Uterus (tissue), 3 donors: ENCODE measurements at regions not wholly inside any gene's neighbourhood (a gene's known extent, or its start where the extent isn't known, plus 50 kb on each side); places are given as distances from the start of the nearest gene placed in this dataset.

ENCODE experiments used
- DNase-seq, 2 donors: peaks; one replicate each; pipeline ENCODE4 v3.0.0-alpha.2; 2019 to 2020
- H3K27ac ChIP-seq, 2 donors: fragments of 200-600 bp; sonication (generic); 1 replicate in 1 of 2; 2 replicates in 1 of 2; pipeline ENCODE4 v1.5.1; 2016 to 2018
- H3K27me3 ChIP-seq, 2 donors: fragments of 200-600 bp; sonication (generic); one replicate each; pipeline ENCODE4 v1.5.1; 2018 to 2019; ENCODE audit warnings: control low read depth in 1 of 2
- H3K36me3 ChIP-seq, 2 donors: fragments of 200-600 bp; sonication (generic); one replicate each; pipeline ENCODE4 v1.5.1; 2019; ENCODE audit warnings: control low read depth in 1 of 2
- H3K4me1 ChIP-seq, 2 donors: fragments of 200-600 bp; sonication (generic); one replicate each; pipeline ENCODE4 v1.5.1; 2018 to 2019; ENCODE audit warnings: control low read depth in 1 of 2
- H3K4me3 ChIP-seq, 2 donors: fragments of 200-600 bp; sonication (generic); 1 replicate in 1 of 2; 2 replicates in 1 of 2; pipeline ENCODE4 v1.5.1; 2018 to 2019; ENCODE audit warnings: mild to moderate bottlenecking in 1 of 2
- H3K9me3 ChIP-seq, 2 donors: fragments of 200-600 bp; sonication (generic); one replicate each; pipeline ENCODE4 v1.5.1; 2019; ENCODE audit warnings: control low read depth in 1 of 2
- CTCF ChIP-seq, 4 experiments: fragments of 200-600 bp in 2 of 4; fragments of 450-650 bp in 2 of 4; sonication (generic) in 2 of 4; IDR thresholded peaks; one replicate each; pipeline ENCODE4 v1.5.1; 2016 to 2019; ENCODE audit warnings: antibody characterized with exemption in 4 of 4, mild to moderate bottlenecking in 2 of 4, moderate library complexity in 1 of 4
- POLR2A ChIP-seq, 2 donors: fragments of 450-650 bp; IDR thresholded peaks; one replicate each; pipeline ENCODE4 v1.6.1; 2016; ENCODE audit warnings: antibody characterized with exemption in 2 of 2, mild to moderate bottlenecking in 1 of 2, moderate library complexity in 1 of 2
- intact Hi-C: fragments of 100-400 bp; cut with DNase I; formaldehyde crosslinking; loops from one replicate; pipeline ENCODE4 v1.15.1; 2023; ENCODE audit warnings: low total_unique reads
- donor health status: DM: yes; HTN: yes; CAD: no.

DNA sequence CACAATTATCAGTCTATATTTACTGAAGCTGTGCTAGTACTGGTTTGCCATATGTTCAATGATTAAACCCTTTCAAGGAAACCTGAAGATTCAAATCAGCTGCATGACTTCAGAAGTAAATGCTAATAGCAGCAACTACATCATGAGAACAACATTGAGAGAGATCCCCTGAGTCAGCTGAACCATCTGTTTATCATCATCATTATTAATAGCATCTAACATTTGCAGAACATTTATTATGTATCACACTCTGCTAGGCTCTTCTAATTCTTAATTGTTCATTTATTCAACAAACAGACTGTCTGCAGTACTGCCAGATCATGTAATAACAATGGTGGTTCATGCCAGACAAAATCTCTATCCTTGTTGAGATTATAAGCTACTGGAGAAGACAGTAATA is 157.4 kb downstream of the KLHL28 start:
- Histone ChIP-seq H3K27ac (no peak overlapping the region), H3K27me3 (no peaks in the 10 kb centered on the region), H3K9me3 (no peaks in the 10 kb centered on the region), H3K4me1 (no peaks in the 10 kb centered on the region), H3K4me3 (no peak overlapping the region), H3K36me3 (no peaks in the 10 kb centered on the region)
- intact Hi-C loops: no loop called here
- DNase-seq: no peak
- TF ChIP-seq POLR2A (IDR thresholded peaks at IDR 0.05) (no peak), CTCF (IDR thresholded peaks at IDR 0.05) (no peak)

DNA sequence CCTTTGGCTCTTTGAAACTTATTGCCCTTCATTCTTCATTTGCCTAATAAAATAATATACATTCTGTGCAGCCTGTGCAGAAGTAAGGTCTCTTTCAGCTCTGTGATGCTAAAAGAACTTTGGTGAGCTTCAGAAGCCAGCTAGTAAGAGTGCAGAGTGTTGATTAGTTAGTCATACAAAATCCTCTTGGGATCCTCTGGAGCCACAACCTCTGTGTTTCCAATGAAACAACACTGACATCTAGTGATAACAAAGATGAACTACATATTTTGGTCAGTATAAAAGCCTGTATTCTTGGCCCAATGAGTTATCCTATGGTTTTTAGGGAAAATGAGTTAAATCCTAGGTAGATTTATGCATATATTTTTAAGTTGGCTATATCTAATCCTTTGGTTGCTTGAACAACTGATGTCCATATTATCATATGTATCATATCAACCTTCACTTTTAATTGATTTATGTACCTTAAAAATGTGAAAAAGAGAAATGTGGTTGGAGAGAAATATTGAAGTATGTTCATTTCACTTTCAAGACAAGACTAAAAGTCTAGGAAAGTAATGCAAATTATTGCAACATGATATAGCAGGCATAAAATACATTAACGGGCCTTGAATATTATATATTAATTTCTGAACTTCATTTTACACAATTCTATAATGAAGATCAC is 158.4 kb downstream of the KLHL28 start:
- DNase-seq: no peak
- TF ChIP-seq POLR2A (IDR thresholded peaks at IDR 0.05) (no peak), CTCF (IDR thresholded peaks at IDR 0.05) (peak; percentile 45 to 57 (median 52))
- intact Hi-C loops: no loop called here
- H3K36me3 ChIP-seq: no peaks in the 10 kb centered on the region
- no peak overlapping the region for H3K27ac ChIP-seq
- H3K27me3 ChIP-seq: no peaks in the 10 kb centered on the region
- no peak overlapping the region for H3K4me3 ChIP-seq
- H3K9me3 ChIP-seq: no peaks in the 10 kb centered on the region
- H3K4me1 ChIP-seq: no peaks in the 10 kb centered on the region

DNA sequence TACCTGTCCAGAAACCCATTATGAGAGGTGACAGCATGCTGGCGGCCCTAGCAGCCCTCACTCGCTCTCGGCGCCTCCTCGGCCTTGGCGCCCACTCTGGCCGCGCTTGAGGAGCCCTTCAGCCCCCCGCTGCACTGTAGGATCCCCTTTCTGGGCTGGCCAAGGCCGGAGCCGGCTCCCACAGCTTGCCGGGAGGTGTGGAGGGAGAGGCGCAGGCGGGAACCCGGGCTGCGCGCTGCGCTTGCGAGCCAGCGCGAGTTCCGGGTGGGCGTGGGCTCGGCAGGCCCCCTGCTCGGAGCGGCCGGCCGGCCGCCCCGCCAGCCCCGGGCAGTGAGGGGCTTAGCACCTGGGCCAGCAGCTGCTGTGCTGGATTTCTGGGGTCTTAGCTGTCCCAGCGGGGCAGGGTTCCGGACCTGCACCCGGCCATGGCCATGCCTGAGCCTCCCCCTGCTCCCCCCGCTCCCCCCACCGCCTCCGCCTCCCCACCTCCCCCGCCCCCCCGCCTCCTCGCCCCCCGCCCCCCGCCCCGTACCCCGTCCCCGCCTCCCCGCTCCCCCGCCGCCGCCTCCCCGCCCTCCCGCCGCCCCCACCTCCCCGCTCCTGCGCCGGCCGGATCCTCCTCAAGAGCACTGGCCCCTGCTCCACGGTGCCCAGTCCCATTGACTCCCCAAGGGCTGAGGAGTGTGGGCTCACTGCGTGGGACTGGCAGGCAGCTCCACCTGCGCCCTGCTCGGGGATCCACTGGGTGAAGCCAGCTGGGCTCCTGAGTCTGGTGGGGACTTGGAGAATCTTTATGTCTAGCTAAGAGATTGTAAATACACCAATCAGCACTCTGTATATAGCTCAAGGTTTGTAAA is 163.1 kb downstream of the KLHL28 start:
- intact Hi-C loops: no loop called here
- no peak overlapping the region for H3K4me3 ChIP-seq
- H3K27me3 ChIP-seq: no peaks in the 10 kb centered on the region
- H3K36me3 ChIP-seq: no peaks in the 10 kb centered on the region
- no peak for DNase-seq
- no peak overlapping the region for H3K27ac ChIP-seq
- H3K4me1 ChIP-seq: no peaks in the 10 kb centered on the region
- H3K9me3 ChIP-seq: no peaks in the 10 kb centered on the region
- TF ChIP-seq CTCF (IDR thresholded peaks at IDR 0.05): no peak
- TF ChIP-seq POLR2A (IDR thresholded peaks at IDR 0.05): no peak

DNA sequence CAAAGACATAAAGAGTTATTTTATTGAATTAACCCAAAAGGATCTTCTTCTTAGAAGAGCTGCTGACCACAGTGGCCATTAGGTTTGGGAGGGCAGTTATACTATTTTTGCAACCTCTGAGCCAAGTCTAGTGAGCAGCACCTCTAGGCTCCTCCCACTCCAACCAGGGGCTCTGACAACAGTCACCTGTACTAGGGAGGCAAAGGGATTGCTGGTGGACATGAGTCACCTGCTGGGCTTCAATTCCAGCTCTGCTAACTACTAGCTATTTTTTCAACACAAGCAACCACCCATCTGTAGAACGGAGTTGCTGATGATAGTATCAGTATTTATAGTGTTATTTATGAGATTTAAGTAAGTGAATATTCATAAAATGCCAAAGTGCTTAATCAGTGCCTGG is 166.0 kb downstream of the KLHL28 start:
- no peak for DNase-seq
- intact Hi-C loops: no loop called here
- Histone ChIP-seq H3K27ac (no peak overlapping the region), H3K4me1 (no peaks in the 10 kb centered on the region), H3K27me3 (no peaks in the 10 kb centered on the region), H3K36me3 (no peaks in the 10 kb centered on the region), H3K4me3 (no peak overlapping the region), H3K9me3 (no peaks in the 10 kb centered on the region)
- TF ChIP-seq POLR2A (IDR thresholded peaks at IDR 0.05) (no peak), CTCF (IDR thresholded peaks at IDR 0.05) (no peak)

GRCh38 chr14:44791730-44792129 is 170.0 kb downstream of the KLHL28 start:
- intact Hi-C loops: no loop called here
- no peaks in the 10 kb centered on the region for H3K4me1 ChIP-seq
- no peaks in the 10 kb centered on the region for H3K9me3 ChIP-seq
- DNase-seq: no peak
- no peak for TF ChIP-seq CTCF (IDR thresholded peaks at IDR 0.05)
- no peak for TF ChIP-seq POLR2A (IDR thresholded peaks at IDR 0.05)
- no peaks in the 10 kb centered on the region for H3K27me3 ChIP-seq
- no peak overlapping the region for H3K27ac ChIP-seq
- no peak overlapping the region for H3K4me3 ChIP-seq
- no peaks in the 10 kb centered on the region for H3K36me3 ChIP-seq
